Psoas muscle (tissue), 7 donors: ENCODE measurements at regions not wholly inside any gene's neighbourhood (a gene's known extent, or its start where the extent isn't known, plus 50 kb on each side); places are given as distances from the start of the nearest gene placed in this dataset.

Experiments
- ATAC-seq, 4 donors: fragments of 200-7000 bp; cut with Tn5 transposase; one replicate each; pipeline ENCODE4 v1.9.1; 2020; ENCODE audit warnings: moderate library complexity in 3 of 4, mild to moderate bottlenecking in 2 of 4
- DNase-seq, 2 donors: peaks; one replicate each; pipeline ENCODE4 v3.0.0-alpha.2; 2020
- H3K27ac ChIP-seq: fragments of 200-600 bp; one replicate; pipeline ENCODE4 v1.8.0; 2022
- H3K27me3 ChIP-seq, 3 donors: fragments of 200-600 bp in 1 of 3; one replicate each; pipeline versions ENCODE4 v1.6.1 to v1.8.0; 2013 to 2022; ENCODE audit warnings: low read length in 2 of 3, mild to moderate bottlenecking in 2 of 3, moderate library complexity in 1 of 3; ENCODE audit not compliant: insufficient read depth in 3 of 3
- H3K36me3 ChIP-seq, 2 donors: fragments of 200-600 bp in 1 of 2; one replicate each; pipeline versions ENCODE4 v1.6.1 to v1.8.0; 2013 to 2022; ENCODE audit warnings: low read depth in 1 of 2, mild to moderate bottlenecking in 1 of 2, moderate library complexity in 1 of 2; ENCODE audit not compliant: insufficient read depth in 1 of 2
- H3K4me1 ChIP-seq: fragments of 200-600 bp; one replicate; pipeline ENCODE4 v1.8.0; 2022
- H3K4me3 ChIP-seq: fragments of 200-600 bp; one replicate; pipeline ENCODE4 v1.8.0; 2022; ENCODE audit warnings: mild to moderate bottlenecking
- H3K9me3 ChIP-seq: fragments of 200-600 bp; one replicate; pipeline ENCODE4 v1.8.0; 2022
- WGBS, 3 donors: extraction: QIAGEN DNeasy Blood & Tissue Kit; methylation state at CpG; one replicate each; pipeline versions ENCODE4 v1.1.6 to v1.1.7; 2013; 5-methylcytosine and 5-hydroxymethylcytosine counted together
- intact Hi-C, 2 donors: fragments of 100-400 bp; cut with DNase I; formaldehyde crosslinking; loops; one replicate each; pipeline versions ENCODE4 v1.11.0 to v1.14.2; 2022
- TF ChIP-seq, protein P1 (sequence below): fragments of 200-600 bp; IDR thresholded peaks from one replicate; pipeline ENCODE4 v1.8.0; 2022; ENCODE audit warnings: antibody characterized with exemption
- donor health status: healthy with polysubstance abuse.
- donor health status: DM: no; HTN: no; CAD: no; lungs with moderate emphysema.
- donor health status: Bipolar disorder and iron deficiency.
- donor health status: healthy.
- donor health status: DM: yes; HTN: yes; CAD: no.
- donor health status: DM: no; HTN: no; CAD: no.
- donor health status: DM: yes; HTN: yes; CAD: no.

DNA sequence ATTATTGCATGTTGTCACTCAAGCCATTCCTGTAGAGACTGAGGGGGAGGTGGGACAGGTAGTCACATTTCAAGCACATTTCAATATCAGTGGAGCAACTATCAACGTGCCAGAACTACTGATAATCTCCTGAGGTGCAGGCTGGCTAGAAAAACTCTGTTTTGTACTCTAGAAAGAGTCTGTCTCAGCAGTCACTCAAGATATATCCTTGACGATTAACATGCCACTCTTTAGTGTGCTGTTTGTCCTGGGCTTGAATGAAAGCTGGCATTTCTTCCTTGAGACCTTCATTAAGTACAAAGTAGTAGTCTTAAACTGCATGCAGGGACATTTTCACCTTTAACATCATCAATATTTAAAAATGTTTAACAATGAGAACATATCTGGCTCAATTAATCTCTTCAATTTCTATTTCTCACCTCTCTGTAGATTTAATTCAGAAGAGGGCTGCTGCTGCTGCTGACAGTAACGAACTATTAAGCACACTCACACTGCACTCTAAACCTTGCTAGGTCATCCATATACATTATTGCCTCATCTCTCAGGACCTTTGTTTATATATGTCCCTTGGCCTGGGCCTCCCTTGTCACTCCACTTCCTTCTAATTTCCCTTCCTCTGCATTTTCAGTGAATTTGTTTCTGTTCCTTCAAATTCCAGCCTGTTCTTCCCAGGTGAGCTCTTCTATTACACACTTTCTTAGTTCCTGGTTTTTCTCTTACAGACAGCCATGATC is 412.0 kb downstream of the HAPSTR1 start:
- Histone ChIP-seq H3K4me1 (no peaks in the 10 kb centered on the region), H3K36me3 (no peaks in the 10 kb centered on the region), H3K4me3 (no peak overlapping the region), H3K27me3 (no peaks in the 10 kb centered on the region), H3K9me3 (no peaks in the 10 kb centered on the region), H3K27ac (no peak overlapping the region)
- intact Hi-C loops: no loop called here
- ATAC-seq (no peak), DNase-seq (no peak)
- TF ChIP-seq, protein P1, sequence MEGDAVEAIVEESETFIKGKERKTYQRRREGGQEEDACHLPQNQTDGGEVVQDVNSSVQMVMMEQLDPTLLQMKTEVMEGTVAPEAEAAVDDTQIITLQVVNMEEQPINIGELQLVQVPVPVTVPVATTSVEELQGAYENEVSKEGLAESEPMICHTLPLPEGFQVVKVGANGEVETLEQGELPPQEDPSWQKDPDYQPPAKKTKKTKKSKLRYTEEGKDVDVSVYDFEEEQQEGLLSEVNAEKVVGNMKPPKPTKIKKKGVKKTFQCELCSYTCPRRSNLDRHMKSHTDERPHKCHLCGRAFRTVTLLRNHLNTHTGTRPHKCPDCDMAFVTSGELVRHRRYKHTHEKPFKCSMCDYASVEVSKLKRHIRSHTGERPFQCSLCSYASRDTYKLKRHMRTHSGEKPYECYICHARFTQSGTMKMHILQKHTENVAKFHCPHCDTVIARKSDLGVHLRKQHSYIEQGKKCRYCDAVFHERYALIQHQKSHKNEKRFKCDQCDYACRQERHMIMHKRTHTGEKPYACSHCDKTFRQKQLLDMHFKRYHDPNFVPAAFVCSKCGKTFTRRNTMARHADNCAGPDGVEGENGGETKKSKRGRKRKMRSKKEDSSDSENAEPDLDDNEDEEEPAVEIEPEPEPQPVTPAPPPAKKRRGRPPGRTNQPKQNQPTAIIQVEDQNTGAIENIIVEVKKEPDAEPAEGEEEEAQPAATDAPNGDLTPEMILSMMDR: no peak
- WGBS, 3 donors: 68 to 76% (median 72%) methylated on average over 3 of the region's 3 CpGs

DNA sequence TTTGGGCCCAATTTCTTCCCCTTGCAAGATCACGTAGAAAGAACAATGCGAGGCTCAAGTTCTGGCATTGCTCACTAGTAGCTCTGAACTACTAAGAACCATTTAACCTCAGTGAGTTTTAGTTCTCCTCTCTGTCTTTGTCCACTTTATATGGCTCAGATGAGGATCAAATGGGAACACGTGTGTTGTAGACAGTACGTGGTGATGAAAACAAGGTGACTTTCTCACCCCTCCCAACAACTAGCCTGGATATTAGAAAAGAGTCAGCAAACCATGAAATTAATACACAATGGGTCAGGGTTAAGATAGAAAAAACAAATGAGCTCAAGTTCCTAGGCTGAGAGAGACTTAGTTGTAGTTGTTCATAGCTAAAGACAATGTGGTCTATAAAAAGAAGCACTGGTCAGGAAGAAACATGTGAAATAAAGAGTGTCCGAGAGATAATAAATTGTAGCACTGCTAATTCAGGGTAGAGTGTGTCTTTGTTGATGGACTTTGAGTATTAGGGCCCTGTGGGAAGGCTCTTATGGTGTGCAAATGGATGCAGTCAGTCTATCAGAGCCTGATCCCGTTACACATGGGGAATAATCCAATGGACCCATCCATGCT is 417.0 kb downstream of the HAPSTR1 start:
- H3K9me3 ChIP-seq: peaks cover 4% of the 10 kb centered on the region
- no peaks in the 10 kb centered on the region for H3K36me3 ChIP-seq
- no peak overlapping the region for H3K4me3 ChIP-seq
- no peak for ATAC-seq
- H3K27ac ChIP-seq: no peak overlapping the region
- 80% methylated on average over 6 of the region's 6 CpGs for WGBS, 3 donors
- H3K4me1 ChIP-seq: no peaks in the 10 kb centered on the region
- H3K27me3 ChIP-seq: no peaks in the 10 kb centered on the region
- TF ChIP-seq, protein P1: no peak
- DNase-seq: no peak
- intact Hi-C loops: no loop called here

DNA sequence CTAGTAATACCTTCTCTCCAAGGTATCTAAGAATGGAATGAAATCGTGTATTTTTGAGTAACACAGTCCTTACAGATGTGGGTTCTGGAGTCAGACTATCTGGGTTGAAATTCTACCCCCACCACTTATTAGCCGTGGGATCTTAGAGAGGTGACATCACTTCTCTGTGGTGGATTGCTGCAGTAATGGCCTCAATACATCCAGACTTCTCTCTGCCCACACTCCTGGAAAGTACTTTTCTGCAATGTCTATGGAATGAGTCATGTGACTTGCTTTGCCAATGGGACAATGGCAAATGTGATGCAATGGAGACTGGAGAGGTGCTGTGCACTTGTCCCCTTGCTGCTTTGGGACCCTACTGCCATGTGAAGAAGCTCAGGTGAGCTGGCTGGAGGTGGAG is 418.2 kb downstream of the HAPSTR1 start:
- TF ChIP-seq, protein P1: no peak
- WGBS, 3 donors: 33 to 44% (median 42%) methylated on average over 2 of the region's 2 CpGs
- no peak overlapping the region for H3K27ac ChIP-seq
- H3K4me1 ChIP-seq: no peaks in the 10 kb centered on the region
- no peak for DNase-seq
- intact Hi-C loops: no loop called here
- no peaks in the 10 kb centered on the region for H3K27me3 ChIP-seq
- peaks cover 8% of the 10 kb centered on the region for H3K9me3 ChIP-seq
- no peak overlapping the region for H3K4me3 ChIP-seq
- no peak for ATAC-seq
- H3K36me3 ChIP-seq: no peaks in the 10 kb centered on the region

DNA sequence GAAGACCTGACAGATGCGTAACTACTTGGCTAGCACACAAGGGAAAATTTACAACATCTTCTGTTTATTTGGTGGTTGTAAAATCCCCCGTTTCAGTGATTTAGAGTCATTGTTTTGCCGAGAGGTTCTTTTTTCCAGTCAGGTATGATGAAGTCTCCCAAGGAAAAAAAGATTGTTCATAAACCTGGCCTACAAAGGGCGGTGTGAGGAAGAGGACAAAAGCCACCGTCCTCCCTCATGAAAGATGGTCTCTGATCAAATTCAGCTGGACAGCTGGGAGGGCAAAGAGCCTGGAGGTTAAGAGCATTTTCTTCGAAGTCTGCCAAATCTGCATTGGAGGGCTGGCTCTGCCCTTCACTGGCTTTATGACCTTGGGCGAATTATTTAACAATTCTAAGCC is 419.9 kb downstream of the HAPSTR1 start:
- intact Hi-C loops: no loop called here
- Histone ChIP-seq H3K27ac (no peak overlapping the region), H3K36me3 (no peaks in the 10 kb centered on the region), H3K9me3 (peaks cover 8% of the 10 kb centered on the region), H3K27me3 (no peaks in the 10 kb centered on the region), H3K4me1 (no peaks in the 10 kb centered on the region), H3K4me3 (no peak overlapping the region)
- TF ChIP-seq, protein P1: no peak
- WGBS, 3 donors: 37 to 48% (median 38%) methylated on average over 7 of the region's 7 CpGs
- ATAC-seq (no peak), DNase-seq (no peak)
